Neural crest cell (in vitro differentiated cells): ENCODE measurements at regions not wholly inside any gene's neighbourhood (a gene's known extent, or its start where the extent isn't known, plus 50 kb on each side); places are given as distances from the start of the nearest gene placed in this dataset.
"Not testable (repeated sequence)": the region's sequence is repeated elsewhere in the genome, so short reads cannot be mapped to it uniquely, and the experiment has no call there.

Experiments
- DNase-seq: peaks from one replicate; pipeline ENCODE4 v3.0.0; 2021; ENCODE audit warnings: low read depth, mixed read lengths, low spot score
- H3K27ac Mint-ChIP-seq: one replicate; pipeline ENCODE4 v1.8.0; 2021; ENCODE audit warnings: mild to moderate bottlenecking, mixed read lengths; ENCODE audit not compliant: unreplicated experiment
- H3K27me3 Mint-ChIP-seq: 2 replicates; pipeline ENCODE4 v1.8.0; 2021; ENCODE audit warnings: low read depth, mild to moderate bottlenecking, mixed read lengths
- H3K36me3 Mint-ChIP-seq: 2 replicates; pipeline ENCODE4 v1.8.0; 2021; ENCODE audit warnings: low read depth, mild to moderate bottlenecking, mixed read lengths
- H3K4me1 Mint-ChIP-seq: 2 replicates; pipeline ENCODE4 v1.8.0; 2021; ENCODE audit warnings: mixed read lengths
- H3K4me3 Mint-ChIP-seq: one replicate; pipeline ENCODE4 v1.8.0; 2021; ENCODE audit warnings: mild to moderate bottlenecking, mixed read lengths
- H3K9me3 Mint-ChIP-seq: 2 replicates; pipeline ENCODE4 v1.8.0; 2021; ENCODE audit warnings: mixed read lengths
- TF ChIP-seq, protein P1 (sequence below): fragments of 200-600 bp; sonication (generic); conservative IDR thresholded peaks from 2 replicates; pipeline ENCODE4 v1.5.0; 2021; ENCODE audit warnings: antibody characterized with exemption, mild to moderate bottlenecking

GRCh38 chr15:21260966-21261395 lies 179.3 kb downstream of the POTEB3 start:
- Mint-ChIP-seq H3K9me3 (peaks cover 51% of the 10 kb centered on the region), H3K27ac (no peak overlapping the region), H3K4me1 (no peaks in the 10 kb centered on the region), H3K4me3 (no peak overlapping the region), H3K27me3 (no peaks in the 10 kb centered on the region), H3K36me3 (peaks cover 32% of the 10 kb centered on the region)
- DNase-seq: no peak
- TF ChIP-seq, protein P1, sequence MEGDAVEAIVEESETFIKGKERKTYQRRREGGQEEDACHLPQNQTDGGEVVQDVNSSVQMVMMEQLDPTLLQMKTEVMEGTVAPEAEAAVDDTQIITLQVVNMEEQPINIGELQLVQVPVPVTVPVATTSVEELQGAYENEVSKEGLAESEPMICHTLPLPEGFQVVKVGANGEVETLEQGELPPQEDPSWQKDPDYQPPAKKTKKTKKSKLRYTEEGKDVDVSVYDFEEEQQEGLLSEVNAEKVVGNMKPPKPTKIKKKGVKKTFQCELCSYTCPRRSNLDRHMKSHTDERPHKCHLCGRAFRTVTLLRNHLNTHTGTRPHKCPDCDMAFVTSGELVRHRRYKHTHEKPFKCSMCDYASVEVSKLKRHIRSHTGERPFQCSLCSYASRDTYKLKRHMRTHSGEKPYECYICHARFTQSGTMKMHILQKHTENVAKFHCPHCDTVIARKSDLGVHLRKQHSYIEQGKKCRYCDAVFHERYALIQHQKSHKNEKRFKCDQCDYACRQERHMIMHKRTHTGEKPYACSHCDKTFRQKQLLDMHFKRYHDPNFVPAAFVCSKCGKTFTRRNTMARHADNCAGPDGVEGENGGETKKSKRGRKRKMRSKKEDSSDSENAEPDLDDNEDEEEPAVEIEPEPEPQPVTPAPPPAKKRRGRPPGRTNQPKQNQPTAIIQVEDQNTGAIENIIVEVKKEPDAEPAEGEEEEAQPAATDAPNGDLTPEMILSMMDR: no peak

DNA sequence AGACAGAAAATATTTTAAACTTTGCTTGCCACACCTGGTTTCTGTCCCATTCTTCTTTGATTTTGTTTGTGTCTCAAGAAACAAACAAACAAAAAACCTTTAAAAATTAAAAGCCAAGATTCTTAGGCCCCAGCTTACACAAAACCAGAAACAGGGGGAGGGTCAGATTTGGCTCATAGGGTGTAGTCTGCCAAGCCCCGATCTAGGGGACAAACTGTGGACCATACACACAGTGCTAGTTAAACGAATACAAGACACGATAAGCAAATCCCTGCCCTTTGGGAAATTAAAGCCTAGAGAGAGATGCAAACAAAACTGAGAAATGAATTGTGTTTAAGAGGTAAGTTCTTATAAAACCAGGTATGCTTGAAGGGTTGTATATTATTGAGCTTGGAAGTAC lies 181.7 kb downstream of the POTEB3 start:
- H3K4me3 Mint-ChIP-seq, DNase-seq, H3K27ac Mint-ChIP-seq, H3K27me3 Mint-ChIP-seq, H3K4me1 Mint-ChIP-seq: not testable (repeated sequence)
- H3K36me3 Mint-ChIP-seq: peaks cover 25% of the 10 kb centered on the region
- H3K9me3 Mint-ChIP-seq: peaks cover 42% of the 10 kb centered on the region

DNA sequence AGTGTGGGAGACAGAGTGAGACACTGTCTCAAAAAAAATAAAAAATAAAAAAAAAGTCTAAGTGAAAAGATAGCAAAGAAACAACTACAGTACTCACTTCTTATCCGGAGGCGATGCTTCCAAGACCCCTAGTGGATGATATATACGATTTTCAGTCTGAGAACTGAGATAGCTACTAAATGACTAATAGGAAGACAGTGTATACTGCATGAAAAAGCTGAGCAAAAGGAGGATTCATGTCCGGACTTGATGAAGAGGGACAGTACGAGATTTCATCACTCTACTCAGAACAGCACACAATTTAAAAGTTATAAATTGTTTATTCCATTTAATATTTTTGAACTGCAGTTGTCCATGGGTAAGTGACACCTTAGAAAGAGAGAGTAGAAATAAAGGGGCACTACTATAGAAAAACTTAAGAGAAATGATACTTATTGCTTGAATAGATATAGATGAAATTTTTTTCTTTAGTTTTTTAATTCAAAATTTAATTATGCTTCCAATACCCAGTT lies 190.7 kb downstream of the POTEB3 start:
- not testable (repeated sequence) for H3K9me3 Mint-ChIP-seq, H3K4me3 Mint-ChIP-seq, H3K27ac Mint-ChIP-seq, H3K27me3 Mint-ChIP-seq, DNase-seq, H3K36me3 Mint-ChIP-seq, H3K4me1 Mint-ChIP-seq
